GM21447 (cell line): ENCODE measurements at regions not wholly inside any gene's neighbourhood (a gene's known extent, or its start where the extent isn't known, plus 50 kb on each side); places are given as distances from the start of the nearest gene placed in this dataset.

Experiments
- ATAC-seq: cut with Tn5 transposase; IDR thresholded peaks from one replicate; pipeline ENCODE4 v1.9.1; 2021; ENCODE audit not compliant: unreplicated experiment

DNA sequence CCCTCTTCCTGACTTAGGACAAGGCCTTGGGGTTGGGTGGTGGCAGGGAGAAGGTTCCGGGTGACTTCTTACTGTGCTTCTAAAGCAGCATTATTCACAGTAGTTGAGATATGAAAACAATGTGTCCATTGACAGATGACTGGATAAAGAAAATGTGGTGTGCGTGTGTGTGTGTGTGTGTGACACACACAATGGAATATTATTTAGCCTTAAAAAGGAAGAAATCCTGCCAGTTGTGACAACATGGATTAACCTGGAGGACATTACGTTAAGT is 128.1 kb upstream of the RASGRP1 start:
- ATAC-seq: no peak

DNA sequence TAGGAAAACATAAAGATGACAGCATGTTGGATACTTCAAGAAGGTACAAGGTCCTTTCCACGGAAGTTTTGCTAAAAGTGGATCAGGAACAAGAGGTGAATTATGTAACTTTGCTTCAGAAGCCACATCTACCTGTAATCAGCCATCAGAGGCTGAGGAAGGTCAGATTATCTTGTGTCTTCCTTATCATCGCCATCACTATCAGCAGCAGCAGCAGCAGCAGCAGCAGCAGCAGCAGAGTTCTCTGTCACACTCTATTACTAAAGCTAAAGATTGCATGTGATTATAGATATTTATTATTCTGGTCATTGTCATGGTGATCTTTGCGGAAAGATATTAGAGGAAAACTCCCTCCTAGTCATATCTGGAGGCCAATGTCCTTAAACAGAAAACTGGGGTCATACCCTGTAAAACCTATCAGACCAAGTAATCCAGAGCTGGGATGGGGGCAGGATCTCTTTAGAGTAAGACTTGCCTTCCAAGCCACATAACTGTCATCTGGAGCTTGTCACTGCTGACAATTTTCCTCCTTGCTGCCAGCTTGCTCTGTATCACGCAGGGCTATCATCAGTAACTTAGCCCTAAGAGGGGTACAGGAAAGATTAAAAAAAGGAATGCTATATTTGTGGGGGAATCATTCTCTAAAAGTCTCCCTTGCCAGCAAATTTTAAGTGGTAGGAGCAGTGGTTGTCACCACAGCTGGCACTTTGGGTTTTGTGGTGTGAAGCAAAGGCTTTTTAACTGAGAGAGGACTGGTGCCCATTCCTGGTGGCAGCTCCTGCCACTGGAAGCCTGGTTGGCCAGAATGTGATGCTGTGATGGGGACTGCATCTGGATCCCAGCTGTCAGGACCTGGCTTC is 130.9 kb upstream of the RASGRP1 start:
- ATAC-seq: no peak

DNA sequence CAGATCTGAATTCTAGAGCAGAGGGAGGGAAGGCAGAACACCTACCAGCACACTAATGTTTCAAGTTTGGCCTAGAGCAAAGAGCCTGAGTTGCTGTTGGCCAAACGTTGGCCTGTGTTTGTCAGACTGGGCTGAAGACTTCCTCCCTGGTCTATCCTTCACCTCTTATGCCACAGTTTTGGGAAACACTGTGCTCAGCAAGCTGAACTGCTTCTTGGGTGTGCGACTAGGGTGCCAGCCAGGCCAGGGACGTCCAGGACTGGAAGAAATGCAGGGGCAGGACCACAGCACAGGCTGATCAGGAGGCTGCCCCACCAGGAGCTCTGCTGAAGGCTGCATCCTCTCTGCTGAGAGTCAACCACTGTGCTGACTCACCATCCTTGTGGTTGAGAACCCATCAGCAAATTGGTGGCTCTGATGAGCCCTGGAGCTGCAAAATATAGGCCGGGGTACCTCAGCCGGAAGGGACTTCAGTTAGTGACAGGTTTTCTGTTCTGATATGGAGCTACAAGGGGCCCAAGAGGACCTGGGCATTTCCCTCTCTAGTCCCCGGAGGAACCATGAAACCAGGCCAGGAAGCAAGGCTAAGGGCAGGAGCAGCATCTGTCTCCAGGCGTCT is 131.6 kb upstream of the RASGRP1 start:
- peak; percentile 61 for ATAC-seq

DNA sequence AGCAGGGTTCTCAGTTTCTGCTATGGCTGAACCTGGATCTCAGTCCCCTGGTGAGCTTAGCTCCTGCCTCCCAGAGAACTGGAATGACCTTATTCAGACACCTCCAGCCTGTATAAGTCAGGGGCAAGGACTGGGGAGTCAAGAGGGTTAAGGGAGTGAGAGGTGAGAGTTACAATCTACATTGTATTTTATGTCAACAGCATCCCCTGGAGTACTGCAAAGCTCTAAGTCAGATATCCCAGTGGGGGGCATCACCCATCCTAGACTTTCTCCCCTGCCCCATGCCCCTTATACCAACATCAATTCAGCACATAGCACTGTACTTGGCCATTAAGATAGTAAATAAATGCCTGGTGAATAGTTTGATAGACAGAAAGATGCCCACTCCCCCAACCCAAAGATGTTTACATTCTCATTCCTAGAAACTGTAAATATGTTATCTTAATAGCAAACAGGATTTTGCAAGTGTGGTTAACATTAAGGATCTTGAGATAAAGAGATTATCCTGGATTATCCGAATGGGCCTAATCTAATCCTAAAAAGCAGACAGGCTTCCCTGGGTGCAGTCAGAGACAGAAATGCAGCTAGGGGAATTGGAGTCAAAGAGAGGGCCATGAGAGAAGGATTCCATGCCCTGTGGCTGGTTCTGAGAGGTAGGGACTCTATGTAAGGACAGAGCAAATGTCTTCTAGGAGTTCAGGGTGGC is 132.3 kb upstream of the RASGRP1 start:
- no peak for ATAC-seq

DNA sequence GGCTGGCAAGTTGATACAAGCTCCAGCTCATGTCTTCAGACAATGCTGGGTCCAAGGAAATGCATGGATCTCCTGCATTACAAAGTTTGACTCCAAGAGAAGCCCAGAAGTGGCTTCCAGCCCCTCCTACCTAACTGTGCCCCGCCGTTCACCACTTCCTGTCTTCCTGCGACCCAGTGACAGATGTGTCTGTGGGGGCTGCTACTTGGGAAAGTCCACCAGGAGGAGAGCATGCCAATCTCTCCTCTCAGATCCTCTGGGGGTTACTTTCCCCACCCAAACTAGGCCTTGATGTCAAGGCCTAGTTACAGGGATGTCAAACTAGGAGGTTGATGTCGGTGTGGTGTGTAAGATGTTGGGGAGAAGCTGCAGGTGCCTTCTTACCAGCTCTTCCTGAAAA is 133.6 kb upstream of the RASGRP1 start:
- ATAC-seq: no peak

DNA sequence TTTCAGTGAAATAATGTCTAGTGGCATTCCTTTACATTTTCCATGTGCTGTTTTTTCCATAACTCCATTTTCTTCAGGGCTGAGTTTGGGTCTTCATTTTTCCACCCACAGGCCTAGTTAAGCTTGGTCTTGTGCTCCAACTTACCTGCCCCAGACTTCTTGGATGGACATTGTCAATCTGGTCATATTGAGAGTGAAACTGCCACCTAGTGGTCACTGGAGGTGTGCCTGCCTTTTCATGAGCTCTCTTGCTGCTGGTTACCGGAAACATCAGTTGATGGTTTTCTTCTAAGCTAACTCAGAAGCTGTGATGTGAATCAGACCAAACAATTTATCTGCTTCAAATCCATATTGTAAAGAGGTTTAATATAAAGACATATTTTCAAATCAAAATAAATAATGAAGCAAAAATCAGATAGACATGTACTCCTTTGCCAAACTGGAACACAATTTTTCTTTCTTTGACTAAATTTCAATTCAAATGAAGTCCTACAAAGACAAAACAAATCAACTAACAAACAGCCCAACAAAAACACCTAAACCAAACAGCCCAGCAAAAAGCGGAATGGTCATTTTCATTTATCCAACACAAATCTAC is 135.1 kb upstream of the RASGRP1 start:
- no peak for ATAC-seq

DNA sequence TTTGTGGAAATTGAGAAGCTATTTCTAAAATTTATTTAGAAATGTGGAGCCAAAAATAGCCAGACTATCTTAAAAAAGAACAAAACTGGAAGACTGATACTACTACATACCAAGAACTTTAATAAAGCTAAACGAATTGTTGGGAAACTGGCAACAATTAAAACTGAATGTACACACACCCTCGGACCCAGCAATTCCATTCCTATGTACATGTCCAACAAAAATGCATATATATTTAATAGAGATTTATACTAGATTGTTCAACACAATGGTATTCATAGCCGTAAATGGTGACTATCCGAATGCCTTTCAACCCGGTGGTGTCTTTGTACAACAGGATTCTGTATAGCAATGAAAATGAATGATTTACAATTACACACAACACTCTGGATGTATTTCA is 136.5 kb upstream of the RASGRP1 start:
- ATAC-seq: no peak

DNA sequence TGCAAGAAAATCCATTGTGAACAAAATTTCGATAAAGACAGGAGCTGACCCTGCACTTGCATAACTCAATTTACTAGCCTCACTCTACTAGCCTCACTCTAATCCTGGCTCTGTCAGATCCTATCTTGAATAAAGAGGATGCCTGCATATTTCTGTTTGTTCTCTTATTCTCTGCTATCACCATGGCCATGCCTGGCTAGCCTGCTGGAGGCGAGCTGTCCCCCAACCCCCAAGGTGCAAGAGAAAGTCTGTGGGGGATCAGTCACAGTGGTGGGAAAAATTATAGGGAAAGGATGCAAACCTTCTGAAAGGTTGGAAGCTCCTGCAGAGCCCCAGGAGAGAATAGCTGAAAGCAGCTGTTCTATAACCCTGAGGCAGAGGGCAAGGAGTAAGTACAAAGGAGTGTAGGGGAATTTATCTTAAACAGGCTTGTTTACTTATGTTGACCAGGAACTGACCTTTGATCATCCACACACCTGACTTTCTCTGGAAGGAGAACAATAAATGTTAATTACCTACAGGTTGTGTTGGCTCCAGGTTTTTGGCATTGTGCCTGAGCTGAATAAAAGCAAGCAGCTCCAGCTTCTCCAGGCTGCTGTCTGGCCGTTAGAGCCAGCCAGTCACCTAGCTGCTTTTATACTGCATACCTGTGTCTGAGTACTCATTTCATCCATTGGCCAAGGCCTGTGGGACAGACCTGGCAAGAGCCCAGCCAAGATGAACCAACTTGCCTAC is 137.7 kb upstream of the RASGRP1 start:
- ATAC-seq: no peak

DNA sequence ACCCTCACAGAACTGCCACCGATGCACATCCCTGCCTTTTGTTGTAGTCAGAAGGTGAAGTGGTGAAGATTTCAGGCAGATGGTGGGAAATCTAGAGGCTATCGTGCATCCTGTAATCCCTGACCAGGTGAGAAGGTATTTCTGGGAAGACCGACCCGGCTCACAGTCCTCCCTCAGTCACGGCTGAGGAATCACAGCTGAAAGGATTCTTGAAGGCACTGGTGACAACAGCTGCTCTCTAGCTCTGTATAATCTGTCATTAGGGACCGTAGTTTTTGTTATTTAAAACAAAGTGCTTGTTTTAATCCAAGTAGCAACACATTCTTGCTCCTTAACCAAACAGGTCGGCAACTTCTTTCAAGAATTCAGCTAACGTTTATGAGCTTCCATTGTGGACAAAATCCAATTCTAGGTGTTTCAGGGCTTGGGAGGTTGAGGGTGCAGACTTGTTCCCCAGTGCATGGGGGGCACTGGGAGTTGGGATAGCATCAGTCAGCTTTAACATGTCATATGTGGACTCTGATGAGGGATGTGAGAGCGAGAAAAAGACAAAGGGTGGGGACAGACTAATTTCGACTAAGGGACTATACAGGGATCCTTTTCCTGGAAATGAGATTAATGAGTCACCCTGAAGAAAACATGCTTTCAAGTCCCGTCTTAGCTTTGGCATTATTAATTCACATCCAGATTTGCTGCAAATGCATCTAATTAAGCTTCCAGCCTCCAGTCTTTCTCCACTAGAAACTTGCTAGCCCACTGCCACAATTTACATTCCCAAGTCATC is 141.0 kb upstream of the RASGRP1 start:
- ATAC-seq: no peak

DNA sequence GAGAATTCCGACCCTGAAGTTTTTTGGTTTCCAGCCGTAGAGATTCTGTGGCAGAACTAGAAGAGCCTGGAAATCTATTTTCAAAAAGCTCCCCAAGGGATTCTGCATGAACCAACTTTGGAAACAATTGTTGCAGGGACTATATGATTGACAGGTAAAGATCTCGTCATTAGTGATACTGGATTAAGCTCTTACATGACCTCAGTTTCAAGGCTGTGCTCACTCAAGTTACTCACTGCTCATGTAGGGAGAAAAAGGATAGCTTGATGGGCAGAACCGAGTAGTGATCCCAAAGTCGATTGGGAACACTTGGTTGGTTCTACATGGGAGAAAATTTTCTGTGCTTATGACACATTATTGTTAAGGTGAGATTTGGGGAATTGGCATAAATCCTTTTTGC is 142.3 kb upstream of the RASGRP1 start:
- no peak for ATAC-seq

DNA sequence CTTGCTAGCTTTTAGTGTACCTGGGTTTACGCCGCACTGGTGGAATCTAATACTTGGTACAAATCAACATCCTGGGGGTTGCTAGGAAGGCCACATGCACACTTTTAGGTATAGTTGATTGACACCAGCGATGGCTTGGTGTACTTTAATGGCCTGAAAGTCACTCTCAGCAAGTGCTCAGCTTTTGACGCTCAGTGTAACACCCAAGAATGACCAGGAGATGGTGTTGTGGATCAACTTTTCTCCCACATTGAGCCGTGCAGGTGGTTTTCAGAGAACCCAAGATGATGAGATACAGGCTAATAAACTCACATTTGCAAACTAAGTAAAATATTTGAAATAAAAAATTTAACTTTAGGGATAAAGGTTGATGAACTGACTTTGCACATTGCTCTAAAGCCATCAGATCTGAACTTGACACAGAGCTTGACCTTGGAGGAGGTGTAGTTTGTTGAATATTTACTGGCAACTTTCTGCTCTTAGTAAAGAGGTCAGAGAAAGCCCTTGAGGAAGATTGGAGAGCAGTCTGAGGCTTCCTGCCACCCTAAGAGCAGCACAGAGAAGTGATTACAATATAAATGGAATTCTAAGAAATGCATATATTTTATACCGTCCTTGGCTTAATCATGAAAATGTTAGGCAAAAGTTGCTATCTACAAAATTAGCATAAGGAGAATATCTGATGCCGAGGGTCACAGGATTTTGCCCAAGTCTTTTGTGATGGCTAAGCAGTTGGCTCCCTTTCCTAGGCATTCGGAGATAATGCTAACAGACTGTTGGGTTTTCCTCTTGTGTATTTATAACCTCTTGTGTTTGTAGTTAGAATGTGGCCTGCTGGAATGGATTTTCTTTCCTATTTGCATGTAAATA is 143.4 kb upstream of the RASGRP1 start:
- peak; percentile 74 for ATAC-seq

DNA sequence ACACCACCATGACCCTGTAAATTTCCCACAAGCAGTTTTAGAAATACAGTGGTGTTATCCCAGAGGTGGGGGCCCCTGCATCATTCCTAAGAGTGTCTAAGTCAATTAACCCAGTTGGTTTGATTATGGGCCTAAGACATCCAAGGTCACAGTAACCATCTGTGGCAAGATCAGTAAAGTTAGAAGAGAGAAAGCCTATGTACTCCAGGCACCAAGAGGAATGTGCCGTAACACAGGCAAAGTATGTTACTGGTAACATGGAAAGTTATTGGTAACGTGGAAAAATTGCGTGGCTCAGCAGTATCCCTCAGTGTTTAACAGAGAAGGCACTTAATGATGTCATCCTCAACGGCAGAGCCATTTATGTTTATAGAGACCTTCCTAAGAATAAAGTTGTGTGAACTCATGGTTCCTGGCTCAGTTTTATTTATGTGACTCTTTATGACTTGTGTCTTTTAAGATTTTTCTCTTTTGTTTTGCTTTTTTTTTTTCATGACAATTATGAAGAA is 144.1 kb upstream of the RASGRP1 start:
- no peak for ATAC-seq

DNA sequence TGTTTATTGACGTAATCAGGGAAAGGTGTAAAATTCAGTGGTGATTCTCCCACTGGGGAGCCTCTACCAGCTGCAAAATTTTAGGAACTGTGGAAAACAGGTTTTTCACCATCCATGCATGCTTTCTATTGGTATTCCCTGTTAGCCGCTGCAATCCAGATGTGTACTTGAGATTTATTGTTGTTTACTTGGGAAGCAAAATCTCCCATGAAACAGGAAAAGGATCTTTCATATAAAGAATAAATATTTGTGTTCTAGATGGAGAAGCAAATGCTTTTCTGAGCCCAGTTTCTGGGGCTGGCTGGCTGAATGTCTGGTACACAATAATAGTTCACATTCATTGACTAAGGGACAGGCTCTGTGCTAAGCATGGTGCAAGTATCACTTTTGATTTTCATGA is 144.6 kb upstream of the RASGRP1 start:
- no peak for ATAC-seq

DNA sequence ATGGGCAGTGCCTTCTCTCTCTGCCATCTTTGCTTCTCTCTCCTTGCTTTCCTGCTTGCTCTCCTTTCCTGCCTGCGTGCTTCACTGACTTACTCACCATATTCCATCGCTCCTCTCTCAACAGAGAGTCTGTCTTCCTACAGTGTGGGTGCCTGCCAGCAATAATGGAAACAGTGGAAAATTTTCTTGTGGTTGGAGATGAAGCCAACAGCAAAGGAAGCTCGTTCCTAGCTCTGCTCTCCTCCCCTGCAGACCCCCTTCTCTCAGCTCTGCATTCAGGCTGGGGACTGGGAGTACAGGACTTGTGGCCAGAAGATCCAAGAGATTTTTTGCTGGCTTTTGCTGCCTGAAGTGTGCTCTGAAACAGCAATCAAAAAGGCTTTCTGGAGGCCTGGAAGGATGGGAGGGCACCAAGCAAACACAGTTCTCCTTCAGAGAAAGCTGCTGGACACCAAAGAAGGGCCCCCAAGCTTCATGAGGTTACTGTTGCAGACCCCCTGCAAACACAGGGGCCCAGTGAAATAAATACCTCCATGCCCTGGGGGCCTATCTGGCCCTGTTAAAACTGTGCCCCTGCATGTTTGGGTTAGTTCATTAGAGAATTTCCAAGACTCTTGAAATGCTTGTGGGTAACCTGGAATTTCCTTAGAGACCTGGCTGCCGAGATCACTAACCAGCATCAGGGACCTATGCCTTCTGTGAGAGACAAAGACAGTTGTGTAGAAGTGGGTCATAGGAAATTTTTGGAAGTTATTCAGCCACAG is 149.9 kb upstream of the RASGRP1 start:
- no peak for ATAC-seq

DNA sequence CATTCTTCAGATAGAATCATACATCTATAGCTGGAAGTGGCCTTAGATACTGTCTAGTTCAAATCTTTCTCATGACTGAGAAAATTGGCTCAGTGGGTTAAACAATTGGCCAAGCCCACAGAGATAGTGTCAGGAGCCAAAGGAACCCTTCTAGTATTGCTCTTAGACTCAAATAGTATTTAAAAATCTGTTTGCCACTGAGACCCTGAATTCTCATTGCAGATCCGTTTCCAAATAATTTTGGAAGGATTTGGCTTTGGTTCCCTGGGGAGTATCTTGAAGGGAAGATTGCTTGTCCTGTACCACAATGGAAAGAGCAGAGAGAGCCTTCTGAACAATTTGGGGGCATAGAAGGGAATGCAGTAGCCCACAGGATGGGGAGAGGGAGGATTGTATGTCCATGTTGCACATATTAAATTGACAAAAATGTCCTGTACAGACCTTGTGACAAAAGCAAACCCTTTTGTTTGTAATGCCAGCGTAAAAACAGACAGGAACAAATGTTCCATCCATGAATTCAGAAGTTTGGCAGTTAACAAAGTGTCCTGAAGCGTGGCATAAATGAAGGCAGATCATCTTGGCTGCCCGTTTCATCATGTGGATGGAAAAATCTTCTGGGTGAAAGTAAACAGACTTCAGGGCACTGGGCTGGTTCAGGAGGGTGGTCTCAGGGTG is 156.4 kb upstream of the RASGRP1 start:
- no peak for ATAC-seq

DNA sequence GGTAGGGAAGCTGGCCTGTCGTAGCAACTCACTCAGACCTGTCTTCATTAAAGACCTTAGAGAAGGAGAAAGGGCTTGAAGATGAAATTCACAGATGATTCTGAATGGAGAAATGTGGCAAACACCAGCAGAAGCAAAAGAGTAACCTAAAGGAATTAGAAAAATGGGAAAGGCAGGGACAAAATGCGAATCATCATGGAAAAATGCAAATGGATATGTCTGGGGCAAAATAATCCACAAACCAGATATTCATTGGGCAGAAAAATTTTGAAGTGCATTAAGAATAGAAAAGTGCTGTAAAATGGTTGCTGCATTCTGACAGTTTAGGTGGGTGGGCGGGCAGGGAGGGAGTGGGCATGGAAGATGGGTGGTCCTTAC is 156.9 kb upstream of the RASGRP1 start:
- no peak for ATAC-seq

DNA sequence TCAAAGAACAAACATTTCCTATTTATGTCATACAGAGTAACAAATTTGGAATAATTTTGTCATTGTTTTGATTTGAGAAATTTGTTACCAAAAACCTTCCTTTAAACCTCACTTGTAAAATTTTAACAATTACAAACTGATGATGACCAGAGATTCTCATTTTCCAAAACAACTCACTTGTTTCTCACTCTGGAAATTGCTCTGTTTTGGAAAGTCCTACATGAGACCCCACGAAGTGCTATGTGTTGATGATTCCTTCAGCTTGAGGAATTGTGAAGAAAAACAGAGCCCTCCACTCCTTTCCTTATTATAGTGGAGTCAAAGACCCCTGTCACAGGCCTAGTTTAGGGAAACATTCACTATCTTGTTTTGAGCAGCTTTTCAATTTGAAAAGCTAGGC is 157.6 kb upstream of the RASGRP1 start:
- no peak for ATAC-seq

DNA sequence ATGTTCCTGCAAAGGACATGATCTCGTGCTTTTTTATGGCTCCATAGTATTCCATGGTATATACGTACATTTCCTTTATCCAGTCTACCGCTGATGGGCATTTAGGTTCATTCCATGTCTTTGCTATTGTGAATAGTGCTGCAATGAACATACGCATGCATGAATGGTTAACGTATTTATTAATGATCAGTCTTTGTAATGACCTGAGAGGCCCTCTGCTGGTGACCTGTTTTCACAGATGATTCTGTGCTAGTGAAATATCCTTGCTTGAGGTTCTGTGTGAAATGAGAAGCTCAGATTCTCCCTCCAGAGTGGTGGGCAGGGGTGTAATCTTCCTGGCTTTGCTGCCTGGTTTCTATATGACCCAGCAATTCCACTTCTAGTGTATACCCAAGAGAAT is 160.2 kb upstream of the RASGRP1 start:
- ATAC-seq: no peak
